OCI-LY3 (cell line): ENCODE measurements at regions not wholly inside any gene's neighbourhood (a gene's known extent, or its start where the extent isn't known, plus 50 kb on each side); places are given as distances from the start of the nearest gene placed in this dataset.

Source experiments
- CTCF ChIP-seq: fragments of 200-600, 300-600 bp; sonication (generic); IDR thresholded peaks from 2 replicates; pipeline ENCODE4 v1.5.1; 2014; ENCODE audit warnings: antibody characterized with exemption, low read length, low read depth
- EZH2phosphoT487 ChIP-seq: fragments of 200-600 bp; shearing (Covaris generic); IDR thresholded peaks from 2 replicates; pipeline ENCODE4 v1.6.1; 2018; ENCODE audit warnings: antibody characterized with exemption, mixed run types, low read depth

GRCh38 chr13:53250977-53251376 is 222.4 kb downstream of the OLFM4 start:
- TF ChIP-seq CTCF (no peak), EZH2phosphoT487 (no peak)
